ENCODE measurements at regions not wholly inside any gene's neighbourhood (a gene's known extent, or its start where the extent isn't known, plus 50 kb on each side); places are given as distances from the start of the nearest gene placed in this dataset.

GRCh38 chr14:86672080-86672479 is 1142.1 kb downstream of the FLRT2 start:
- DNase-seq (ENCODE audit: low read depth, low spot score) (no peak), FAIRE-seq (no peak), ATAC-seq (no peak)
- CTCF ChIA-PET, result interaction anchor here (1.1 kb wide), 1 partner anchor 17 kb away, joined by 4 read pairs; no protein-coding TSS in a partner anchor
- no peak for TF ChIP-seq NRF1 (conservative IDR thresholded peaks at IDR 0.05; ENCODE audit: low read depth, low read length)
- H4K20me1 ChIP-seq (ENCODE audit: control insufficient read depth, insufficient read depth), result no peaks in the 10 kb centered on the region
- H3K9me3 ChIP-seq (replicated peaks; ENCODE audit: control insufficient read depth, insufficient read depth, low read length), result no peaks in the 10 kb centered on the region
- intact Hi-C loops (cut with micrococcal nuclease; ENCODE audit: unreplicated experiment) (no loop called here), in situ Hi-C loops (cut with MboI) (no loop called here)
- no peaks in the 10 kb centered on the region for H3K79me2 ChIP-seq (ENCODE audit: control insufficient read depth, insufficient read depth, low read length)
- H3K27me3 ChIP-seq (replicated peaks in 1 of 2; ENCODE audit: control insufficient read depth in 2 of 2, insufficient read depth in 2 of 2, low read length in 1 of 2), result no peaks in the 10 kb centered on the region
- no peaks in the 10 kb centered on the region for H3K4me1 ChIP-seq (ENCODE audit: control insufficient read depth, insufficient read depth, low read length)
- H3K27ac ChIP-seq (ENCODE audit: control insufficient read depth, insufficient read depth), result no peak overlapping the region
- no peak overlapping the region for H3K4me3 ChIP-seq
- H3K9ac ChIP-seq (ENCODE audit: control insufficient read depth, insufficient read depth, low read length), result no peak overlapping the region
- no peak overlapping the region for H2AFZ ChIP-seq (ENCODE audit: control insufficient read depth, low read depth, low read length)
- WGBS (ENCODE audit: insufficient coverage, insufficient replicate concordance, low lambda C conversion rate, missing lambda C conversion rate), result 17% methylated on average over 2 of the region's 2 CpGs
- H3K4me2 ChIP-seq (ENCODE audit: control insufficient read depth, insufficient read depth), result no peak overlapping the region
- no peaks in the 10 kb centered on the region for H3K36me3 ChIP-seq (ENCODE audit: control insufficient read depth in 2 of 2, insufficient read depth in 2 of 2, low read length in 1 of 2)
- RAD21 ChIA-PET (ENCODE audit: unreplicated experiment), result no interaction called here
- POLR2A ChIA-PET, result no interaction called here
- SMC1A ChIA-PET (ENCODE audit: uncharacterized antibody, unreplicated experiment), result interaction anchor here (0.8 to 1.2 kb wide), 2 partner anchors 17 to 18 kb away, joined by 3 to 4 read pairs; no protein-coding TSS in a partner anchor
- no TSS peak for BruUV-seq (replicated peaks)

- DNase-seq (ENCODE audit: low read depth, low spot score) (no peak), FAIRE-seq (no peak), ATAC-seq (no peak)
- Histone ChIP-seq H2AFZ (ENCODE audit: control insufficient read depth, low read depth, low read length) (no peak overlapping the region), H3K4me3 (no peak overlapping the region), H3K9ac (ENCODE audit: control insufficient read depth, insufficient read depth, low read length) (no peak overlapping the region), H3K9me3 (replicated peaks; ENCODE audit: control insufficient read depth, insufficient read depth, low read length) (no peaks in the 10 kb centered on the region), H3K4me2 (ENCODE audit: control insufficient read depth, insufficient read depth) (no peak overlapping the region), H3K27me3 (replicated peaks in 1 of 2; ENCODE audit: control insufficient read depth in 2 of 2, insufficient read depth in 2 of 2, low read length in 1 of 2) (no peaks in the 10 kb centered on the region), H3K79me2 (ENCODE audit: control insufficient read depth, insufficient read depth, low read length) (no peaks in the 10 kb centered on the region), H4K20me1 (ENCODE audit: control insufficient read depth, insufficient read depth) (no peaks in the 10 kb centered on the region), H3K36me3 (ENCODE audit: control insufficient read depth in 2 of 2, insufficient read depth in 2 of 2, low read length in 1 of 2) (no peaks in the 10 kb centered on the region), H3K27ac (ENCODE audit: control insufficient read depth, insufficient read depth) (no peak overlapping the region), H3K4me1 (ENCODE audit: control insufficient read depth, insufficient read depth, low read length) (no peaks in the 10 kb centered on the region)
- RAD21 ChIA-PET (ENCODE audit: unreplicated experiment), result no interaction called here
- SMC1A ChIA-PET (ENCODE audit: uncharacterized antibody, unreplicated experiment), result interaction anchor here (1.6 to 1.8 kb wide), 2 partner anchors 10 to 20 kb away, joined by 4 to 7 read pairs; no protein-coding TSS in a partner anchor
- intact Hi-C loops (cut with micrococcal nuclease; ENCODE audit: unreplicated experiment) (no loop called here), in situ Hi-C loops (cut with MboI) (no loop called here)
- CTCF ChIA-PET, result interaction anchor here (0.8 kb wide), 1 partner anchor 202 kb away, joined by 3 read pairs; no protein-coding TSS in a partner anchor
- TF ChIP-seq RFX5 (IDR thresholded peaks at IDR 0.05; ENCODE audit: low read depth, low read length) (no peak), HDGF (IDR thresholded peaks at IDR 0.05) (no peak), MEF2A (IDR thresholded peaks at IDR 0.05; ENCODE audit: insufficient read depth, low read depth, low read length) (no peak), BCL11A (IDR thresholded peaks at IDR 0.05; ENCODE audit: low read depth, low read length) (no peak), ZBTB33 (IDR thresholded peaks at IDR 0.05) (no peak), ATF7 (IDR thresholded peaks at IDR 0.05; ENCODE audit: low read depth) (no peak), ASH2L (IDR thresholded peaks at IDR 0.05; ENCODE audit: borderline replicate concordance, low read depth) (no peak), FOS (IDR thresholded peaks at IDR 0.05; ENCODE audit: borderline replicate concordance, extremely low read depth, insufficient read length) (no peak)
- WGBS (ENCODE audit: insufficient coverage, insufficient replicate concordance, low lambda C conversion rate, missing lambda C conversion rate), result 0% methylated on average over 1 of the region's 1 CpG
- POLR2A ChIA-PET, result no interaction called here
- BruUV-seq (replicated peaks), result no TSS peak
Measured at GRCh38 chr14:86665975-86666374, 1136.0 kb downstream of the FLRT2 start.
